Fibroblast of skin of back (primary cell): ENCODE measurements at regions not wholly inside any gene's neighbourhood (a gene's known extent, or its start where the extent isn't known, plus 50 kb on each side); places are given as distances from the start of the nearest gene placed in this dataset.

ENCODE experiments used
- DNase-seq: peaks from one replicate; pipeline ENCODE4 v3.0.0-alpha.2; 2013

DNA sequence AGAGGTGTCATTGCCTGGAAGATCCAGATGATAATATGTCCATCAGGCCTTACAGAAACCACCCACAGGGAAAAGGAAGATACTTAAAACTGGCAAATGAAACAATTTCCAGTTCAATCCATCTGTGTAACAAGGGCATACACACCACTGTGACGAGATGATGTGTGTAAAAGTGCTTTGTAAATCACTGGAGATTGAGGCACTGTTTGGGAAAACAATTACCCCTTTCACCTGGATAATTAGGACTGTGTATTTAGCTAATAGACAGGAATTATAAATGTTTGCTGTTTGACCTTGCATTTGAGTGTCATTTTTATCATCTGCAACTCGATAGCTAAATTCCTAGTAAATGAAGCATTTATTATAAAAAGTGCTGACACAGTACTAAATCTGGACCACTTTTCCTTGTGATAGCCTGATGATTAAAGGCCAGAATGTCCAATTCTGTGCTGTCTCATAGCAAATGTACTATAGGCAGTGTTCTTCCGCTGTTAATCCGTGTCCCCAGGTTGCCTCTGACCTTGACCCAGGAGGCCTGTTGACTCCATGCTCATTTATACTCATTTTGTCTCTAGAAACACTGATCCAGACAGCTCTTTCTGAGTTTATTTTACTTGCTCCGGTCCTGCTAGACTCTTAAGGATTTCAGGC, 105.8 kb downstream of the LACC1 start:
- no peak for DNase-seq

DNA sequence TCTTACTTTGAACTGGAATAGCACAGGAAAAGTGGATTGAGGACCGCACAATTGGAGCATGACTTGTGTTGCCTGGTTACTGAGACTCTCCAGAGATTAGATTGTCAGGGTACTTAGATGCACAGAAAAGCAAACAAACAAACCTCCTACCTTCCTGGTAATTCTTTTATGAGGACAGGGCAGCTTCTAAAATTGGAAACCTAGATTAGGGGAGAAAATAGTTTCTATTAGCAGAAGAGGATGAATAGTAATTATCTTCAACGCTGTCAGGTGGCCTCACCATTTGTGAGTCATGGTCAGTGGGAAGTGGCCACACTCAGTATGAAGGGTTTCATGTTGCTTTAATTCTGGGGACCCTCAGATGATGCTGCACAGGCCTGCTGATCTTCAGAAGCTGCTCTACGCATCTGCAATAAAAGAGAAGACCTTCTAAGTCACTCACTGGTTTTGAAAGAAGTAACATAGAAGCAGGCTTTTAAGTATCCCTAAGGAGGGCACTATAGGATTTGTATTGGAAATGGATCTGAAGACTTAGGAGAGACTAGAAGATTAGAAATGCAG, 106.8 kb downstream of the LACC1 start:
- no peak for DNase-seq

DNA sequence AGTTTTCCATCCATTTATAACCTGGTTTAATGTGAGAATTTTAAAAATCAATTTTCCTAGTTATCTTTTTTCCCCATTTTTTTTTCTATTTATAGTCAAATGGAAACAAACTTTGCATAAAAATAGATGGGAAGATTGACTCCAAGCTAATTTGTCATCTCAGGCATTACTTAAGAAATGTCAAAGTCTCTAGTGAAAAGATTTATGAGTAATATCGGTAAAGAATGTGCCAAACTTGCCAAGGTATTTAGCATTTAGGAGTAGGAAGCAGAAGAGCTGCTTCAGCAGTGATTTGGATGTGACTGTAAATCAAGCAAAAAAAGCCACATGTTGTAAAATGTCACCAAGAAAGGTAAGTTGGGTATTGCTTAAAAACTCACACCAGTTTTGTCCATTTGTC, 108.6 kb downstream of the LACC1 start:
- DNase-seq = peak; percentile 39

DNA sequence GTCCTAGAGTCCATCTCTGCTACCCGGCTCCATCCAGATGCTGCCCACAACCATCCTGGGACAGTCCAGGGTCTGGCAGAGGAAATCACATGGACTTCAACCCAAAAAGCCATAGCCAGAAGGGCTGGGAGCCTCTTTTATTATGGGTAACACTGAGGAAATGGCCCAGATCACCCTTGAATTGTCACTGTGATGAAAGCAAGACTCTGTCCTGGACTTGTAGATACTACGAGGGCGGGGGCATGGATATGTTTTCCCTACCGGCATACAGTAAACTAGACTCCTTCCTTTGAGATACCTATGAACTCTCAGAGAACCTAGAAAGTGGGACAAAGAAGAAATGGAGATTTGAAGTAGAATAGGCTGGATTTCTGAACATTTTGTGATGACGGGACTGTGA, 110.3 kb downstream of the LACC1 start:
- DNase-seq = no peak

DNA sequence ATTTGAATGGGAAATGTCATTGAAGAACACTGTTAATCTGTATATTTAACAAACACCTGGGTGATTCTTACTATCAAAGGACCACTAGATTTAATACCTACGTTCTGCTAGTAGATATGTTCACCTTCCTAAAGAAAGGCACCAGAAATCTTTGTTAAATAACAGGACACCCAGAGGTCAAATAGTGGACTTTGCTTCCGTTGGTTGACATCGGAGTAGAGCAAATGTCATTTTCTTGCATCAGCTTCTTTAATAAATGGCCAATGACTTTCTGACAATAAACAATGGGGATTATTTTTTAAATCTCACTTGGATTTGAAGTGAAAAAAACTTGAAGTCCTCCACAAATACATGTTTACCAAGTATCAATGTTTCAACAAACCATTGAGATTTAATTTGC, 111.1 kb downstream of the LACC1 start:
- DNase-seq = no peak

DNA sequence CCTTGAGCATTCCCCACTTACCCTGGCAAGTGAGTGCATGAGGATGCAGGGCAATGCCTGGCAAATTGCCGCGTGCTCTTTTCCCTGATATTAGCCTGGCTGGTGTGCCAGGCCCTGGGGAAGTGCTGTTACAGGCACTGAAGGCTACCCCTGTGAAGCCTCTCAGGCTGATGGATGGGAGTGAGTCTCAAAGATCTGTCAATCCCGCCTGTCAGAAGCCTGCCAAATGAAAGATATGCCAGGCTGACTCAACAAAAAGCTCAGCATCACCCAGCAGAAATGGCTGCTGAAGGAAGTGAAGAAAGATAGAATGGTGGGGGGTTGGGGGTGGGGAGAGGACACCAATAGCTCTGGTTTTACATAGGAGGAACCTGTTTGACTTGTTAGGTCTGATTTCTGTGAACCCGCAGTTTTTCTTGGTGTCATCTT, 112.1 kb downstream of the LACC1 start:
- no peak for DNase-seq

DNA sequence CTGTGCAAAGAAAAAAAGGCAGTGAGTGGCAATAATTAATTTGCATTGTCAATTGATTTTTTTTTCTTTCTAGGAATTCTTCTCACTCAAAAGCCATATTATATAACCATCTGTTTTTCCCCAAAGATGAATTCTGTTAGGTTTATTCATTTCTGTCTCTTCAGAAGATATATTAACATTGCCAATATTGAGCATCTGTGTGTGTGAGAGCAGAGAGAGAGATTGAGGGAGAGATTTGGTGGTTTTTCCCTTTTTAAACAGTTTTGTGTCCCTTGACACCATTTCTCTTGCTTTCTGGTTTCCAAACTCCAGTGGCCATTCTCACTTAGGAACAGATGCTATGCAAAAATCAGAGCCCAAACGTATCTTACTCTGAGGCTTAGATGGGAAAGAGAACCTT, 112.5 kb downstream of the LACC1 start:
- DNase-seq = no peak

DNA sequence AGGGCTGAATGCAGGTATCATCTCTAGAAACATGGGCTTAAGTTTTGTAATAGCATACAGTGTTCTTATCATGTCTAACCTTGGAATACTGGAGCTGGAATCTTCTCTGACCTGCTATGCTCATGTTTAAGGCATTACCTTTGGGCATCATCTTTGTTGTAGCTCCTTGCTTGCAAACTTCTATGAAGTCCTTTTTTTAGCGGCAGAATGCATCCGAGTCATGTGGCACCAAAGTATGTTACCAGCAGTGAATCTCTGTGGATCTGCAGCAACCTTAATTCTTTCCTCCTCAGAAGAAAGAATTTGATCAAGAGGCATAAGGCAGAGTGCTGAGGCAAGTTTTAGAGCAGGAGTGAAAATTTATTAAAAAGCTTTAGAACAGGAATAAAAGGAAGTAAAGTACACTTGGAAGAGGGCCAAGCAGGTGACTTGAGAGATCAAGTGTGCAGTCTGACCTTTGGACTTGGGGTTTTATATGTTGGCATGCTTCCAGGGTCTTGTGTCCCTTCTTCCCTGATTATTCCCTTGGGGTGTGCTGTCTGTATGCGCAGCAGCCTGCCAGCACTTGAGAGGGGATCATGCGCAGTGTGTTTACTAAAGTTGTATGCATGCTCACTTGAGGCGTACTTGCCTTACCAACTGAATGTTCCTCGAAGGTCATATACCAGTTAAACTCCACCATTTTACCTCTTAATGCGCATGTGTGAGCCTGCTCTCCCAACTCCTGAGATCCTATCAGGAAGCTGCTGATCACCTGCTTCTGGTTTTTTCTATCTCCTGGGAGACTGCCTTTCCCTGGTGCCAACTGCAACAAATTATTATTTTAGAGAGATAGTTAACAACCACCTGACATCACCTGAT, 115.5 kb downstream of the LACC1 start:
- DNase-seq = no peak

DNA sequence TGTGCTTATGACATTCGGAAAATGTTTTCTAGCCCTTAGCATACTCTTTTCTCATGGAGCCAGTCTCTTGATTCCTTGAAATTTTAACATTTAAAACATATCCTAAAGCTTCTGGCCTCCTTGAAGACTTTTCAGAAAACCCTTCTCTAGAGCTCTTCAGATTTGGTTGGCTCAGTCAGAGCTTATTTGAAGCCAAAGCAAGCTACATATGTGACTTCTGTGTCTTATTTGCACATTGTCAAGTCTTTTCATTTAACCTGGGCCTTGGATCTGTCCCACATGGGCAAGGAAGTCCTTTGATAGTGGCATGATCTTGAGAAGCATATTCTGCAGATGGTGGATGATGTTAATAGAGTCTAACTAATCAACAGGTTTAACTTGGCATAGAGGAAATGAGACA, 116.5 kb downstream of the LACC1 start:
- no peak for DNase-seq

DNA sequence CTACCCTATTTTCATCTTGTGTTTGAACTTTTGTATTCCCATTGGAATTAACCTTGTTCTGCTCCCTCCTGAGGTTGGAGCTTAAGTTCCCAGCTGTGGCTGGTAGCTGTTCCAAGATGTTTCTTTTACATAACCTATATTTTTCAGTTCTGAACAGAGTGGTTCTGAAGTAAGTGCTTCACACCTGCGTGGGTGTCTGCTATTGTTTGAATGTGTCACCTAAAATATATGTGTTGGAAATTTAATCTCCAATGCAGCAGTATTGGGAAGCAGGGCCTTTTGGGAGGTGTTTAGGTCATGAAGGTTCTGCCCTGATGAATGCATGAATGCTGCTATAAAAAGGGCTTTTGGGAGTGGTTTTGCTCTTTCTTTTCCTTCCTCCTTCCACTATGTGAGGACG, 123.8 kb downstream of the LACC1 start:
- DNase-seq = no peak

DNA sequence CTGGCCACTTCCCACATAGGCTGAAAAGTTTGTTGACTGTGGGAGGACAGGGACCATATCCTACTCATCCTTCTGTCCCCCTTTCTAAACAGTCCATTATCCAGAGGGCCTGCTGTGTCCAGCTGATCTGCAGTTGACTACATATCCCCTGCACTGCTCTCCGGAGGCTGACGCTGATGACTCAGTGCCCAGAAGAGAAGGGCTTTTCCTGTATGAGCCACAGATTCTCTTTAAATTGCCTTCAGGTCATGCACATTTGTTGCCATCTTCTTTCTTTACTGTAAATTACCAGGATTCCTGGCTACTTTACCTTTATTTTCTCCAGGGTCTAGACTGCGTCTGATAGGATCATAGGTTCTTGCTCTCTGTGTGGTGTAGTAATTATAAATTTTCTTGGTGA, 125.2 kb downstream of the LACC1 start:
- peak; percentile 75 for DNase-seq

DNA sequence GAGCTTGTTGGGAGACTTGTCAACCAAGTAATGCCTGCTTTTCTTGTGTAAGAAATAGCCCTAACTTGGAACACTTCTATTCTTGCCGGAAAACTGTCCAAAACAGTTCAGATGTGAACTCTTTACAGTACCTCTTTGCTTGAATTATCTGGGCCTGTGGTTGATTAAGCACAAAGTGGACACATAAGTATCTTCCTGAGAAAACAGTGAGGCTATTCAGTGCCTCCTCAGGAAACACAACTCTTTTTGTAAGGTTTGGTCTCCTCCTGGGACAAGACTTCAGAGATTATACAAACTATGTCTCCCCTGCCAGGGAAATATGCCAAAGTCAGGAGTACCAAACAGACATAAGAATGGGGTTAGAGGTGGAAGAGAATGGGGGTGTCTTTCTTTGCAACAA, 127.7 kb downstream of the LACC1 start:
- DNase-seq = no peak

DNA sequence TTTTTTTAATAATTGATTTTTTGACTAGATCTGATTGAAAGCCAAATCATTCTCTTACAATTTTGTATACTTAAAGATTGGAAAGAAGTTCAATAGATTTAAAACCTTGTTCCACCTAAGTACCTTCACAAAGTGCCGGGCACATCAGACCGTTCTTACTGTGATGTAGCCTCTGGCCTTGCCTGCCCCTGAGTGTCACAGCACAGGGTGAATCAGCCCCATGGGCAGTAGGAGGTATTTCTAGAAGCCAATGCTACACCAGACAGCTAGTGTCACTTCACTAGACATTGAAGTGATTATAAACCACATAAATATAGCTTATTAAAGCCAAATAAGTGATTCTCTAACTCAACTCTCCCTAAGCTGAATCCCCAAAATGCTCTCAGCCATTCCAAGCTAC, 131.3 kb downstream of the LACC1 start:
- peak; percentile 26 for DNase-seq

DNA sequence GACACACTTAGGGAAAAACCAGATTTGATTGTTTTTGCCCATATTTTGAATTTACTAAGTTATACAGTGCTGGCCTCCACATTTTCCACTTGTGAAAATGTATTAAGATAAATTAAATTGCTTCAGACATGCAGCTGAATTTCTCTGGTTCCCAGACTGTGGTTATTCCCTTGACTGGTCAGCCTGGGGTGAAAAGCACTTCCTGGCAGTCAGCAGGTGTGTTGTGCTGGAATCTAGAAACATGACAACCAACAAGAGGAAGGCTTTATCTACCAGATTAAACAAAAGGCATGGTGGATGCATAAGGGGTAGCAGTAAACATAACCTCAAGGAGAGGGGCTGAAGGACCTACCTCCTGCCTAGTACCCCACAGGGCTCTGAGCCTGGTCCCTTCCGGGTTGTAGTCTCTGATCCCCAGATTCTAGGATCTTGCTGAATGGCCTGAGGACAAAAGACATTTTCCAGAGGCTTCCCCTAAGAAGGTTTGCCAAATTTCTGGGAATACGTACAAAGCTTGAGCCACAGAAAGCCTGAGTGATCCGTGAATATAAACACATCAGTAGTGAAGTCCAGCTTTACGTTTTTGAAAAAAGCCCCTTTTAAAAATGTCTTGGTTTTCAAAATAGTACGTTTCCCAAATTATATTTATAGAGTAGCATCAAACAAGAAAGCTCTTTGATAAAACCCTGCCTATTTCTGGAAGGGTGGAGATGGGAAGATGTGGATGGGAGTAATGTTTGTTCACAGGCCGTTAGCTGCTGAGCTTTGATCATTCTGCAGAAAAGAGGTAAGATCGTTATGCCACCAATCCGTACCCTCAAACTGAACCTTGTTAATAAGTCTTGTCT, 133.4 kb downstream of the LACC1 start:
- no peak for DNase-seq

DNA sequence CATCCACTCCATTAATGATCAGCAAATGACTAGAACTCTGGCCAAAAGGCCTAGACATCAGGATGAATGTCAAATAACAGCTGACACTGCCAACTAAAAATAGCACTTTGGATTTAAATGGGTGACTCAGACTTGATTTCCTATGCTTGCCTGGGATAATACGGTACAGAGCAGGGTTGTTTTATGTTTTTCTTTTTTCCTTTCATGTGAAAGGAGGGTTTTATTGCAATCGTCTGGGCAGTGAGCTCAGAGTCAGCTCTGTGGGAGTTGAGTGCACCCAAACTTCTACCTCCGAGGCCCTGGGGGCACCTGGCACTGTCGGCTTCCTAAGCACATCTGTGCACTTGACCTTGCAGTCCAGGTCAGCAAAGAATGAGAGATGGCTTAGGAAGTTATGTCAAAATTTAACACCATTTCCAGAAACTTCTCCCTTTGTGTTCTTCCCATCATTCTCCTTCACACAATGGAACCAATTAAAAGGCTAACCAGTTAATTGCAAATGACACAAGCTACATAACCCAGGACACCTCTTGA, 134.1 kb downstream of the LACC1 start:
- DNase-seq = peak; percentile 74

DNA sequence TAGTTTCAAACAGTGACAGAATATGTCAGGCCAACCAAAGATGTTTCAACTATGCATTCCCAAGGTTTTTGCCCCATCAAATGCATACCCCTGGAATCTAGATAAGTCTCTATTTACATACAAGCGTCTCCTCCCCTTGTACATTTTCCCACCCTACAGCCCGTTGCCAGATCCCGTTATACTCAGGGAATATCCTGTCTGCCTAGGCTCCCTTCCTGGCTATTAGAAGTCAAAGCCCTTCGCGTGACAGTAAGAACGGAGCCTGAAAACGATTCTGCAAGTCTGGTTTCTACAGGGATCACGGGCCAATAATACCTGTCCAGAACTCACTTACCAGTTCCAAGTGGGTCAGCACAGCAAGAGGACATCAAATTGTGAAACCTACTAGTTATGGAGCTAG, 134.8 kb downstream of the LACC1 start:
- no peak for DNase-seq

DNA sequence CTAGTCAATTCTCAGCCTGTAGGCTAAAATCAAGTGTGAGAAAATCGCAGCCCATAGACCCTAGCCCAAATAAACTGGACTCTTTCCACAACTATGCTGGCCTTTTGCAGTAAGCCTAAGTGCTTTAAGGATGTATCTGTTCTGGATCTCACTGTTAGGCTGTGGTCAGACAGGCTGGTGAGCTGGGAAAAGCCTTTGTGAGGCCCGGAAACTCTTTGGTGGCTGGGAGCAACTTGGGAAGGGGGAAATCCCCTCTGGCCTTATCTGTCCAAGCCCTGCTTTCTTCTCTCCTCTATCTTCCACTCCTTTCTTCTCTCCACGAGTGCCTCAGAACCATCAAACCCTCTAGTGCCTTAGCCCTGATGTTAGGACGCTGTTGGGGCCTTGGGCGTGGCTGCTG, 135.4 kb downstream of the LACC1 start:
- DNase-seq = no peak

DNA sequence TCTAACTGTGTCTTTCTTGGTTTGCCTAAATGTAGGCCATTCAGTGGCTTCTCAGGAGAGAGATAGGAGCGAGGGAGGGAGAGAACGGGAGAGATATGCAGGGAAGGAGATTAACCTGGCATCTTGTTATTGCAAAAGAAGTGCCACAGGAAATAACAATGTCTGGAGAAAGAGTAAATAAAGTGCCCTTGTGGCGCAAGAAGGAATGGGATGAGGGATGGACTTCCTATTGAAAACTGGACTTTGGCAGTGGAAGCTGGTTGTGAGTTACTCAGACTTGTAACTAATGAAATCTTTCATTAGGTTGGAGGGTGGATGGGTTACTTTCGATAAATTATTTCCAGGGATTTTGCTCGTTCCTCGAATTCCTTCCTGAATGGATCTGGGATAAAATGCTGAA, 136.1 kb downstream of the LACC1 start:
- DNase-seq = no peak

DNA sequence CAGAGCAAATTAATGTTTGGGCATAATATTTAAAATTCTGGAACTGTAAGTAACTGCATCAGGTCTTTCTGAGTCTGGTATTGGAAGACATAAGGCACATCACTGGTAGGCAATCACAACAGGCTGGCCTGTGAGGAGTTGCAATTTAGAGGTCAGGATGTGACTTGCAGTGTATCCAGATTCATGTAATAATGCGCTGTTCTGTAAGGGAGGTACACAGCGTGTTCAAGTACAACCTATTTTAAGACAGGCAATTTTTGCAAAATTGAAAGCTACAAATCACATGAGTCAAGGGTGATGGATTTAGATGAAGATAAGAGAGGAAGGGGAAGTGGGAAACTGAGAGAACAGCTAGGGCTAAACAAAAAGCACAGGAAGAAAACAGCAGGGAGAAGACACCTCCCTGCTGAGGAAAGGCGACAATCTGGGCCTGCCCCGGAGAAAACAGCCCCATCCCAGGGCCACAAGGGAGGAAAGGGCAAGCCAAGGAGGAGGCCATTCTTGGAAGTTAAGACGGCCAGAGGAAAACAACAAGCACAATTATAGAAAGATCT, 138.1 kb downstream of the LACC1 start:
- no peak for DNase-seq

DNA sequence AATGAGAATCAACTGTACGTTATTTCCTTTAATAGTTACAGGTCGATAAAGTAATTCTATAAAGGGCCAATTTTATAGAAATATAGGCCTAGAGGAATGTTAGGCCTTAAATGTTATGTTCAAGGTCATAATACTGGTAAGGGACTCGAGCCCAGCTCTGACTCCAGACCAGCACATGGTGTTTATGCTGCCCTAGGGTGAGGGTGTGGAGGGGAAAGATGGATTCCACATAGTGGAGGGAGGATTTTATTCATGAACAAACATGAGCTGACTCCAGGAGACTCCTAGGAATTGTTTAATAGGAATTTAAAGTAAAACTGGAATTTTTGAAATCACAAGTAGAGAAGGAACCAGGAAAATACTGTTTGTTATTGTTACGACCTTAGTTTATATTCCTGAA, 139.9 kb downstream of the LACC1 start:
- DNase-seq = no peak

DNA sequence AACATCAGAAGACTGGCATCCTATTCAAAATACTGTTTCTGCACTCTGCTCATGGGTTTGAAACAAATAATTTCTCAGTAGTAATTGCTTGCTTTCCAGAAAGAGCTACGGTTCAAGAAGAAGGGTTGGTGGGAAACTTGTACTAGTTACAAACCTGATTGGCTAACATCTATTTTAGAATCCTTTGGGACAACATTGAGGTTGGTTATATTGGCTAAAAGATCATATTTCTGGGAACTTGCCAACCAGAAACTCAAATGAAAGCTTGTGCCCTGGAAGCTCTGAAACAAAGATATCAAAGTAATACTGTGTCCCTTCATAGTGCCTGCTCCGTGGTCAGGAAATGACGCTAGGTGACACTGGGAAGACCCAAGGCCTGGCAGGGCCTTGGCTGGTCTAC, 141.7 kb downstream of the LACC1 start:
- DNase-seq = no peak

DNA sequence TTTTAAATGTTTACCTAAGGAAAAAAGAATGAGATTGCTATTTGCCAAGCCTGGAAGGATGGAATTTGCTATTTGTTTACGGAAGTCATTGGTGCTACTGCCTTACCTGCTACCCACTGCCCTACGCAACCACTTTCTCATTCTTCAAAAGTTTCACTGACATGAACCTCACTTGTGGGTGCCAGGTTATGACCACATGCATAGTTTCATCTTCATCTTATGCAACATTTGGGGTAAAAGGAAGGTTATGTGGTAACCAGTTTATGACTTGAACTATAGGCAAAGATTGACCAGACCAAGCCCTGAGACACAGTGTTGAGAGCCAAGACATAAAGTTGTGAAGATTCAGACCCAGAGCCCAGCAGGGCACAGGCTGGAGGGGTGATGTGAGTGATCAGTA, 142.5 kb downstream of the LACC1 start:
- DNase-seq = no peak
